ENCODE measurements at regions not wholly inside any gene's neighbourhood (a gene's known extent, or its start where the extent isn't known, plus 50 kb on each side); places are given as distances from the start of the nearest gene placed in this dataset.
"Not testable (repeated sequence)": the region's sequence is repeated elsewhere in the genome, so short reads cannot be mapped to it uniquely, and the experiment has no call there.

- Histone ChIP-seq H3K27ac (no peak overlapping the region), H3K4me2 (no peak overlapping the region), H3K9me3 (no peaks in the 10 kb centered on the region), H3K4me1 (no peaks in the 10 kb centered on the region), H3K4me3 (no peak overlapping the region)
- CTCF ChIA-PET, result no interaction called here
- FAIRE-seq, result no peak
- POLR2A ChIA-PET, result no interaction called here
- WGBS (ENCODE audit: missing lambda C conversion rate), result 27% methylated on average over 1 of the region's 1 CpG
- no peak for DNase-seq (ENCODE audit: low read depth in 1 of 2, low spot score in 1 of 2)
- TF ChIP-seq SREBF2 (IDR thresholded peaks at IDR 0.05) (no peak), ZSCAN20 (CRISPR knock-in tag; IDR thresholded peaks at IDR 0.05) (no peak), TFCP2L1 (CRISPR knock-in tag; IDR thresholded peaks at IDR 0.05) (no peak), E2F6 (IDR thresholded peaks at IDR 0.05; ENCODE audit: borderline replicate concordance, low read depth) (no peak), CHD2 (IDR thresholded peaks at IDR 0.05; ENCODE audit: low read length, partially characterized antibody) (no peak), JUNB (IDR thresholded peaks at IDR 0.05) (no peak), EHF (CRISPR knock-in tag; IDR thresholded peaks at IDR 0.05) (no peak), FOSL2 (IDR thresholded peaks at IDR 0.05) (no peak), FOSL2 (CRISPR knock-in tag; IDR thresholded peaks at IDR 0.05) (no peak), HOXB5 (CRISPR knock-in tag; IDR thresholded peaks at IDR 0.05) (no peak), NR3C1 (IDR thresholded peaks at IDR 0.05) (no peak), CEBPB (IDR thresholded peaks at IDR 0.05) (no peak), RCOR1 (IDR thresholded peaks at IDR 0.05; ENCODE audit: low read depth, low read length) (no peak), MYC (IDR thresholded peaks at IDR 0.05; ENCODE audit: borderline replicate concordance, low read length) (no peak), NPAS2 (CRISPR knock-in tag; IDR thresholded peaks at IDR 0.05; ENCODE audit: borderline replicate concordance) (no peak), SMC3 (IDR thresholded peaks at IDR 0.05) (no peak)
- TF ChIP-seq, protein P1, sequence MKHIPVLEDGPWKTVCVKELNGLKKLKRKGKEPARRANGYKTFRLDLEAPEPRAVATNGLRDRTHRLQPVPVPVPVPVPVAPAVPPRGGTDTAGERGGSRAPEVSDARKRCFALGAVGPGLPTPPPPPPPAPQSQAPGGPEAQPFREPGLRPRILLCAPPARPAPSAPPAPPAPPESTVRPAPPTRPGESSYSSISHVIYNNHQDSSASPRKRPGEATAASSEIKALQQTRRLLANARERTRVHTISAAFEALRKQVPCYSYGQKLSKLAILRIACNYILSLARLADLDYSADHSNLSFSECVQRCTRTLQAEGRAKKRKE (CRISPR knock-in tag; IDR thresholded peaks at IDR 0.05; ENCODE audit: low read depth), result no peak
- TF ChIP-seq, protein P2, sequence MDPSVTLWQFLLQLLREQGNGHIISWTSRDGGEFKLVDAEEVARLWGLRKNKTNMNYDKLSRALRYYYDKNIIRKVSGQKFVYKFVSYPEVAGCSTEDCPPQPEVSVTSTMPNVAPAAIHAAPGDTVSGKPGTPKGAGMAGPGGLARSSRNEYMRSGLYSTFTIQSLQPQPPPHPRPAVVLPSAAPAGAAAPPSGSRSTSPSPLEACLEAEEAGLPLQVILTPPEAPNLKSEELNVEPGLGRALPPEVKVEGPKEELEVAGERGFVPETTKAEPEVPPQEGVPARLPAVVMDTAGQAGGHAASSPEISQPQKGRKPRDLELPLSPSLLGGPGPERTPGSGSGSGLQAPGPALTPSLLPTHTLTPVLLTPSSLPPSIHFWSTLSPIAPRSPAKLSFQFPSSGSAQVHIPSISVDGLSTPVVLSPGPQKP (IDR thresholded peaks at IDR 0.05; ENCODE audit: low read depth, low read length), result no peak
- TF ChIP-seq, protein P3, sequence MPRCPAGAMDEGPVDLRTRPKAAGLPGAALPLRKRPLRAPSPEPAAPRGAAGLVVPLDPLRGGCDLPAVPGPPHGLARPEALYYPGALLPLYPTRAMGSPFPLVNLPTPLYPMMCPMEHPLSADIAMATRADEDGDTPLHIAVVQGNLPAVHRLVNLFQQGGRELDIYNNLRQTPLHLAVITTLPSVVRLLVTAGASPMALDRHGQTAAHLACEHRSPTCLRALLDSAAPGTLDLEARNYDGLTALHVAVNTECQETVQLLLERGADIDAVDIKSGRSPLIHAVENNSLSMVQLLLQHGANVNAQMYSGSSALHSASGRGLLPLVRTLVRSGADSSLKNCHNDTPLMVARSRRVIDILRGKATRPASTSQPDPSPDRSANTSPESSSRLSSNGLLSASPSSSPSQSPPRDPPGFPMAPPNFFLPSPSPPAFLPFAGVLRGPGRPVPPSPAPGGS (IDR thresholded peaks at IDR 0.05), result no peak
- no peak for ATAC-seq
Observed at GRCh38 chr22:34669001-34669400, 397.0 kb upstream of the ISX start.

- WGBS (ENCODE audit: missing lambda C conversion rate), result 52% methylated on average over 11 of the region's 17 CpGs
- H3K4me1 ChIP-seq; H3K4me3 ChIP-seq; CTCF ChIA-PET; ATAC-seq; FAIRE-seq; H3K4me2 ChIP-seq; DNase-seq (ENCODE audit: low read depth in 1 of 2, low spot score in 1 of 2); POLR2A ChIA-PET; H3K9me3 ChIP-seq; H3K27ac ChIP-seq: not testable (repeated sequence)
Observed at GRCh38 chr22:34683031-34683430, 382.9 kb upstream of the ISX start.

- H3K4me3 ChIP-seq; POLR2A ChIA-PET; H3K9me3 ChIP-seq; CTCF ChIA-PET; FAIRE-seq; ATAC-seq; H3K4me1 ChIP-seq; H3K27ac ChIP-seq; DNase-seq (ENCODE audit: low read depth in 1 of 2, low spot score in 1 of 2); H3K4me2 ChIP-seq: not testable (repeated sequence)
- WGBS (ENCODE audit: missing lambda C conversion rate), result no CpG with 5 or more reads among the region's 30 CpGs
Observed at GRCh38 chr22:34684278-34684677, 381.7 kb upstream of the ISX start.

GRCh38 chr22:34687116-34687515 is 378.8 kb upstream of the ISX start:
- H3K4me3 ChIP-seq, result no peak overlapping the region
- FAIRE-seq, result no peak
- ChIA-PET POLR2A (no interaction called here), CTCF (interaction anchor here (1.2 kb wide), 1 partner anchor 16 kb away, joined by 3 read pairs; no protein-coding TSS in a partner anchor)
- H3K9me3 ChIP-seq, result no peaks in the 10 kb centered on the region
- no peak for ATAC-seq
- H3K4me2 ChIP-seq, result no peak overlapping the region
- no peak overlapping the region for H3K27ac ChIP-seq
- WGBS (ENCODE audit: missing lambda C conversion rate), result 0% methylated on average over 1 of the region's 1 CpG
- no peaks in the 10 kb centered on the region for H3K4me1 ChIP-seq
- no peak for DNase-seq (ENCODE audit: low read depth in 1 of 2, low spot score in 1 of 2)
- TF ChIP-seq RAD21 (conservative IDR thresholded peaks at IDR 0.05 in 1 of 2, IDR thresholded peaks at IDR 0.05 in 1 of 2), result no peak
- no peak for TF ChIP-seq SREBF2 (IDR thresholded peaks at IDR 0.05)
- no peak for TF ChIP-seq KDM1A (IDR thresholded peaks at IDR 0.05; ENCODE audit: low read depth)
- TF ChIP-seq ZC3H11A (IDR thresholded peaks at IDR 0.05), result no peak
- TF ChIP-seq EHMT2 (IDR thresholded peaks at IDR 0.05; ENCODE audit: low read depth), result no peak
- TF ChIP-seq HOXB5 (CRISPR knock-in tag; IDR thresholded peaks at IDR 0.05), result no peak
- TF ChIP-seq E2F6 (IDR thresholded peaks at IDR 0.05; ENCODE audit: borderline replicate concordance, low read depth), result no peak
- no peak for TF ChIP-seq RFX5 (IDR thresholded peaks at IDR 0.05)
- no peak for TF ChIP-seq ZNF302 (CRISPR knock-in tag; IDR thresholded peaks at IDR 0.05)
- TF ChIP-seq, protein P4, sequence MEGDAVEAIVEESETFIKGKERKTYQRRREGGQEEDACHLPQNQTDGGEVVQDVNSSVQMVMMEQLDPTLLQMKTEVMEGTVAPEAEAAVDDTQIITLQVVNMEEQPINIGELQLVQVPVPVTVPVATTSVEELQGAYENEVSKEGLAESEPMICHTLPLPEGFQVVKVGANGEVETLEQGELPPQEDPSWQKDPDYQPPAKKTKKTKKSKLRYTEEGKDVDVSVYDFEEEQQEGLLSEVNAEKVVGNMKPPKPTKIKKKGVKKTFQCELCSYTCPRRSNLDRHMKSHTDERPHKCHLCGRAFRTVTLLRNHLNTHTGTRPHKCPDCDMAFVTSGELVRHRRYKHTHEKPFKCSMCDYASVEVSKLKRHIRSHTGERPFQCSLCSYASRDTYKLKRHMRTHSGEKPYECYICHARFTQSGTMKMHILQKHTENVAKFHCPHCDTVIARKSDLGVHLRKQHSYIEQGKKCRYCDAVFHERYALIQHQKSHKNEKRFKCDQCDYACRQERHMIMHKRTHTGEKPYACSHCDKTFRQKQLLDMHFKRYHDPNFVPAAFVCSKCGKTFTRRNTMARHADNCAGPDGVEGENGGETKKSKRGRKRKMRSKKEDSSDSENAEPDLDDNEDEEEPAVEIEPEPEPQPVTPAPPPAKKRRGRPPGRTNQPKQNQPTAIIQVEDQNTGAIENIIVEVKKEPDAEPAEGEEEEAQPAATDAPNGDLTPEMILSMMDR (IDR thresholded peaks at IDR 0.05), result no peak
- no peak for TF ChIP-seq POLR2A (IDR thresholded peaks at IDR 0.05; ENCODE audit: low read length)
- no peak for TF ChIP-seq EP300 (IDR thresholded peaks at IDR 0.05)
